GM19043 (cell line): ENCODE measurements at regions not wholly inside any gene's neighbourhood (a gene's known extent, or its start where the extent isn't known, plus 50 kb on each side); places are given as distances from the start of the nearest gene placed in this dataset.
"Not testable (repeated sequence)": the region's sequence is repeated elsewhere in the genome, so short reads cannot be mapped to it uniquely, and the experiment has no call there.

ENCODE experiments used
- ATAC-seq: cut with Tn5 transposase; IDR thresholded peaks from one replicate; pipeline ENCODE4 v1.9.1; 2021; ENCODE audit warnings: low read depth; ENCODE audit not compliant: unreplicated experiment

GRCh38 chr15:95041297-95041696 is 809.9 kb downstream of the MCTP2 start:
- no peak for ATAC-seq

- ATAC-seq = not testable (repeated sequence)
Observed at GRCh38 chr15:95043236-95043932, 812.0 kb downstream of the MCTP2 start.

GRCh38 chr15:95043933-95044313 is 812.6 kb downstream of the MCTP2 start:
- ATAC-seq = no peak

GRCh38 chr15:95044745-95045417 is 813.5 kb downstream of the MCTP2 start:
- no peak for ATAC-seq

GRCh38 chr15:95051861-95052260 is 820.5 kb downstream of the MCTP2 start:
- no peak for ATAC-seq

- ATAC-seq = no peak
Observed at GRCh38 chr15:95059346-95059905, 828.1 kb downstream of the MCTP2 start.

- ATAC-seq = no peak
Observed at GRCh38 chr15:95068701-95069521, 837.5 kb downstream of the MCTP2 start.

GRCh38 chr15:95075792-95076677 is 844.7 kb downstream of the MCTP2 start:
- no peak for ATAC-seq

- ATAC-seq = no peak
Observed at GRCh38 chr15:95076678-95076990, 845.3 kb downstream of the MCTP2 start.

GRCh38 chr15:95078003-95078402 is 846.6 kb downstream of the MCTP2 start:
- no peak for ATAC-seq

- ATAC-seq = not testable (repeated sequence)
Observed at GRCh38 chr15:95080228-95080627, 848.9 kb downstream of the MCTP2 start.

GRCh38 chr15:95085056-95085455 is 853.7 kb downstream of the MCTP2 start:
- ATAC-seq = no peak

GRCh38 chr15:95086531-95087252 is 855.3 kb downstream of the MCTP2 start:
- no peak for ATAC-seq

- no peak for ATAC-seq
Observed at GRCh38 chr15:95087253-95087609, 855.9 kb downstream of the MCTP2 start.

- ATAC-seq = no peak
Observed at GRCh38 chr15:95091444-95091843, 860.1 kb downstream of the MCTP2 start.

GRCh38 chr15:95095250-95095649 is 863.9 kb downstream of the MCTP2 start:
- ATAC-seq = no peak

- no peak for ATAC-seq
Observed at GRCh38 chr15:95096651-95097050, 865.3 kb downstream of the MCTP2 start.

- no peak for ATAC-seq
Observed at GRCh38 chr15:95097361-95097760, 866.0 kb downstream of the MCTP2 start.

GRCh38 chr15:95105229-95105628 is 873.9 kb downstream of the MCTP2 start:
- ATAC-seq = no peak

GRCh38 chr15:95106801-95107200 is 875.4 kb downstream of the MCTP2 start:
- no peak for ATAC-seq
